Ishikawa (cell line): ENCODE measurements at regions not wholly inside any gene's neighbourhood (a gene's known extent, or its start where the extent isn't known, plus 50 kb on each side); places are given as distances from the start of the nearest gene placed in this dataset.

Source experiments
- CREB1 ChIP-seq: IDR thresholded peaks from 2 replicates; pipeline ENCODE4 v1.6.1; 2012; ENCODE audit warnings: low read depth
- EGR1 ChIP-seq: IDR thresholded peaks from 2 replicates; pipeline ENCODE4 v1.6.1; 2012
- EP300 ChIP-seq: IDR thresholded peaks from 2 replicates; pipeline ENCODE4 v1.6.1; 2012; ENCODE audit warnings: borderline replicate concordance
- FOXM1 ChIP-seq: IDR thresholded peaks from 2 replicates; pipeline ENCODE4 v1.6.1; 2012; ENCODE audit warnings: low read depth, borderline replicate concordance
- RAD21 ChIP-seq: IDR thresholded peaks from 2 replicates; pipeline ENCODE4 v1.6.1; 2012; ENCODE audit warnings: low read depth
- TAF1 ChIP-seq: IDR thresholded peaks from 2 replicates; pipeline ENCODE4 v1.6.1; 2012; ENCODE audit warnings: low read depth, mild to moderate bottlenecking
- TEAD4 ChIP-seq: IDR thresholded peaks from 2 replicates; pipeline ENCODE4 v1.6.1; 2012
- ZBTB7A ChIP-seq: IDR thresholded peaks from 2 replicates; pipeline ENCODE4 v1.6.1; 2012; ENCODE audit warnings: low read depth
- TF ChIP-seq, protein P1 (sequence below): IDR thresholded peaks from 2 replicates; pipeline ENCODE4 v1.6.1; 2012
- TF ChIP-seq, protein P2 (sequence below): IDR thresholded peaks from 2 replicates; pipeline ENCODE4 v1.6.1; 2012; ENCODE audit warnings: low read depth, mild to moderate bottlenecking
- TF ChIP-seq, protein P3 (sequence below): IDR thresholded peaks from 2 replicates; pipeline ENCODE4 v1.6.1; 2012

DNA sequence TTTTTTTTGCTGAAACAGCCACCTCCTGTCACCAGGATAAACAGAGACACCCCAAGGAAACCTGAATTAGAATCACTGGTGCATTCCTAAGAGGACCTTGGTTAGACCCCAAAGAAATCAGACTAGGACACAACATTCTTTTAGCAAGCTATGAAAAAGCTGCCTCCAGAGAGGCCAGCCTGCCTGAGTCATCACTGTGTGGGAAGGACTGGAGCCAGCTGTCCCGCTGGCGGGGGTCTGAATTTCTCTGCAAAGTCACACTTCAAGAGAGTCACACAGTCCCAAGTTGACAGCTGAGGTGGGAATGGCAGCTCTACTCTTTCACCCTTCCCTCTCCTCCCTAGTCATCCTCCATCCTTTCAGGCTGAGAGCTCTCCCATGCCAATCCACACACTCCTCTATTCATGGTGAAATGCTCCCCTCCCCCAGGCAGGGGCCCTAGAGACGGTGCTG, 405.0 kb upstream of the POU3F1 start:
- TF ChIP-seq EGR1 (no peak), EP300 (no peak), CREB1 (no peak), RAD21 (no peak), FOXM1 (no peak), TAF1 (no peak), ZBTB7A (no peak), TEAD4 (no peak)
- TF ChIP-seq, protein P1, sequence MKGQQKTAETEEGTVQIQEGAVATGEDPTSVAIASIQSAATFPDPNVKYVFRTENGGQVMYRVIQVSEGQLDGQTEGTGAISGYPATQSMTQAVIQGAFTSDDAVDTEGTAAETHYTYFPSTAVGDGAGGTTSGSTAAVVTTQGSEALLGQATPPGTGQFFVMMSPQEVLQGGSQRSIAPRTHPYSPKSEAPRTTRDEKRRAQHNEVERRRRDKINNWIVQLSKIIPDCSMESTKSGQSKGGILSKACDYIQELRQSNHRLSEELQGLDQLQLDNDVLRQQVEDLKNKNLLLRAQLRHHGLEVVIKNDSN: no peak
- TF ChIP-seq, protein P2, sequence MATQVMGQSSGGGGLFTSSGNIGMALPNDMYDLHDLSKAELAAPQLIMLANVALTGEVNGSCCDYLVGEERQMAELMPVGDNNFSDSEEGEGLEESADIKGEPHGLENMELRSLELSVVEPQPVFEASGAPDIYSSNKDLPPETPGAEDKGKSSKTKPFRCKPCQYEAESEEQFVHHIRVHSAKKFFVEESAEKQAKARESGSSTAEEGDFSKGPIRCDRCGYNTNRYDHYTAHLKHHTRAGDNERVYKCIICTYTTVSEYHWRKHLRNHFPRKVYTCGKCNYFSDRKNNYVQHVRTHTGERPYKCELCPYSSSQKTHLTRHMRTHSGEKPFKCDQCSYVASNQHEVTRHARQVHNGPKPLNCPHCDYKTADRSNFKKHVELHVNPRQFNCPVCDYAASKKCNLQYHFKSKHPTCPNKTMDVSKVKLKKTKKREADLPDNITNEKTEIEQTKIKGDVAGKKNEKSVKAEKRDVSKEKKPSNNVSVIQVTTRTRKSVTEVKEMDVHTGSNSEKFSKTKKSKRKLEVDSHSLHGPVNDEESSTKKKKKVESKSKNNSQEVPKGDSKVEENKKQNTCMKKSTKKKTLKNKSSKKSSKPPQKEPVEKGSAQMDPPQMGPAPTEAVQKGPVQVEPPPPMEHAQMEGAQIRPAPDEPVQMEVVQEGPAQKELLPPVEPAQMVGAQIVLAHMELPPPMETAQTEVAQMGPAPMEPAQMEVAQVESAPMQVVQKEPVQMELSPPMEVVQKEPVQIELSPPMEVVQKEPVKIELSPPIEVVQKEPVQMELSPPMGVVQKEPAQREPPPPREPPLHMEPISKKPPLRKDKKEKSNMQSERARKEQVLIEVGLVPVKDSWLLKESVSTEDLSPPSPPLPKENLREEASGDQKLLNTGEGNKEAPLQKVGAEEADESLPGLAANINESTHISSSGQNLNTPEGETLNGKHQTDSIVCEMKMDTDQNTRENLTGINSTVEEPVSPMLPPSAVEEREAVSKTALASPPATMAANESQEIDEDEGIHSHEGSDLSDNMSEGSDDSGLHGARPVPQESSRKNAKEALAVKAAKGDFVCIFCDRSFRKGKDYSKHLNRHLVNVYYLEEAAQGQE: no peak
- TF ChIP-seq, protein P3, sequence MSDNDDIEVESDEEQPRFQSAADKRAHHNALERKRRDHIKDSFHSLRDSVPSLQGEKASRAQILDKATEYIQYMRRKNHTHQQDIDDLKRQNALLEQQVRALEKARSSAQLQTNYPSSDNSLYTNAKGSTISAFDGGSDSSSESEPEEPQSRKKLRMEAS: no peak
